CD8-positive, alpha-beta memory T cell (primary cell): ENCODE measurements at regions not wholly inside any gene's neighbourhood (a gene's known extent, or its start where the extent isn't known, plus 50 kb on each side); places are given as distances from the start of the nearest gene placed in this dataset.

Source experiments
- CTCF ChIA-PET: fragments of 350-600 bp; sonication (Branson Sonifier 250); formaldehyde crosslinking; loops from one replicate; lab custom pipeline; 2021; ENCODE audit warnings: antibody characterized with exemption; lab: Charles Lee
- POLR2A ChIA-PET: fragments of 350-600 bp; sonication (Branson Sonifier 250); formaldehyde crosslinking; loops from one replicate; lab custom pipeline; 2021; ENCODE audit warnings: antibody characterized with exemption; lab: Charles Lee
- DNase-seq, 5 donors: peaks; one replicate each; pipeline versions ENCODE4 v3.0.0 to v3.0.0-alpha.2; 2020 to 2022; ENCODE audit warnings: mixed read lengths in 1 of 5
- H3K27ac ChIP-seq: one replicate; pipeline ENCODE4 v1.7.0; 2013; ENCODE audit warnings: low read depth, mild to moderate bottlenecking, low read length, moderate library complexity
- H3K27me3 ChIP-seq: 2 replicates; pipeline ENCODE4 v1.7.0; 2013; ENCODE audit warnings: low read length, mild to moderate bottlenecking; ENCODE audit not compliant: insufficient read depth, poor library complexity, severe bottlenecking
- H3K36me3 ChIP-seq: 2 replicates; pipeline ENCODE4 v1.7.0; 2013; ENCODE audit warnings: mild to moderate bottlenecking, low read length, moderate library complexity; ENCODE audit not compliant: insufficient read depth
- H3K4me1 ChIP-seq: 2 replicates; pipeline ENCODE4 v1.7.0; 2013; ENCODE audit warnings: mild to moderate bottlenecking, low read length, moderate library complexity; ENCODE audit not compliant: insufficient read depth
- H3K4me3 ChIP-seq: 2 replicates; pipeline ENCODE4 v1.7.0; 2013; ENCODE audit warnings: mild to moderate bottlenecking, low read length
- H3K9me3 ChIP-seq: 2 replicates; pipeline ENCODE4 v1.7.0; 2013; ENCODE audit warnings: mild to moderate bottlenecking, low read length
- H3K27ac Mint-ChIP-seq, 8 donors: one replicate each; pipeline ENCODE4 v1.8.0; 2020 to 2021; ENCODE audit warnings: mixed read lengths in 8 of 8, mild to moderate bottlenecking in 6 of 8, inconsistent platforms in 3 of 8, moderate library complexity in 3 of 8
- H3K27me3 Mint-ChIP-seq, 2 donors: one replicate each; pipeline ENCODE4 v1.8.0; 2020 to 2021; ENCODE audit warnings: mixed read lengths in 2 of 2, mild to moderate bottlenecking in 1 of 2, moderate library complexity in 1 of 2
- H3K36me3 Mint-ChIP-seq, 3 donors: one replicate each; pipeline ENCODE4 v1.8.0; 2020 to 2021; ENCODE audit warnings: mixed read lengths in 3 of 3, inconsistent platforms in 1 of 3, mild to moderate bottlenecking in 1 of 3
- H3K4me1 Mint-ChIP-seq, 3 donors: one replicate each; pipeline ENCODE4 v1.8.0; 2020 to 2021; ENCODE audit warnings: mixed read lengths in 3 of 3, inconsistent platforms in 1 of 3, mild to moderate bottlenecking in 1 of 3
- H3K4me3 Mint-ChIP-seq, 7 donors: one replicate each; pipeline ENCODE4 v1.8.0; 2020 to 2021; ENCODE audit warnings: mixed read lengths in 7 of 7, mild to moderate bottlenecking in 6 of 7, moderate library complexity in 4 of 7, inconsistent platforms in 2 of 7
- H3K9me3 Mint-ChIP-seq, 5 donors: one replicate each; pipeline ENCODE4 v1.8.0; 2020 to 2022; ENCODE audit warnings: mixed read lengths in 5 of 5, mild to moderate bottlenecking in 3 of 5, moderate library complexity in 2 of 5, inconsistent platforms in 1 of 5

DNA sequence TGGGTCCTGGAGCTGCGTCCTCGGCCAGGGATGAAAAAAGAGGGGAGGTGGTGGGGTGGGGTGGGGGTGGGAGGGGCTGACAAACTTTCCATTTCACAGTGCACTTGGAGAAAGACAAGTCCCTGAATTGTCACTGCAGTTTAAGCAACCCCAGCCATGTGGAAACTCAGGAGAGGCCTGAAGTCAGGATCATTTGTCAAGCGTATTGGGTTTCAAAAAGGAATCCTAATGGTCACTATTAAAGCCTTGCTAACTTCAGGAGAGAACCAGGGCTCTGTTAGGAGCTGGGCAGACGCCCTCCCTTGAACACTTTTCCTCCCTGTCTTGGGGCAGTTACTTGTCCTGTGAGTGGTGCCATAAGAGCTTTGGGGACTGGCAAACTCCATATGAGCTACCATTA is 159.9 kb downstream of the FNDC1 start:
- POLR2A ChIA-PET = no interaction called here
- no peak for DNase-seq
- Histone ChIP-seq H3K4me1 (no peaks in the 10 kb centered on the region), H3K36me3 (no peaks in the 10 kb centered on the region), H3K27ac (no peak overlapping the region), H3K9me3 (no peaks in the 10 kb centered on the region), H3K4me3 (no peak overlapping the region), H3K27me3 (no peaks in the 10 kb centered on the region)
- Mint-ChIP-seq H3K9me3 (peaks cover 1 to 16% (median 11%) of the 10 kb centered on the region in 5 donors), H3K4me1 (no peaks in the 10 kb centered on the region), H3K4me3 (no peak overlapping the region), H3K27ac (no peak overlapping the region), H3K36me3 (no peaks in the 10 kb centered on the region), H3K27me3 (peaks cover 17 to 46% of the 10 kb centered on the region in 2 donors)
- CTCF ChIA-PET = no interaction called here

DNA sequence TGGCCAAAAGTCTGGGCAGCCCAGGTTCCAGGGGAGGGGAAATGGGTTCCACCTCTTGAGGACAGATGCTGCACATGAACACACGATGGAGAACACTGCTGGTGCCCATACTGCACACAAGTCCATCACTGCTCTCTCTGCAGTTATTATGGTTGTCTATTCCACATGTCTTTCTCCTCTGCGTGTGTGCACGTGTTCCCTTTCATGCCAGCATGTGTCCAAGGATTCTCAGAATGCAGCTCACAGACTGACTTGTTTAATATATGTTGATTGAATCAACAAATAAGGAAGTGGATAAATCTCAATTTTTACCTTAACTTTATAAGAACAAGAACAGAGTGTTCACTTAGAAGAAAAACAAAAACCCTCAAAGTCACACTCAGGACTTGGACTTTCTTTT is 158.9 kb downstream of the FNDC1 start:
- Mint-ChIP-seq H3K4me3 (no peak overlapping the region), H3K27me3 (peaks cover 17 to 41% of the 10 kb centered on the region in 2 donors), H3K9me3 (peaks cover 0 to 7% (median 5%) of the 10 kb centered on the region in 5 donors), H3K36me3 (no peaks in the 10 kb centered on the region), H3K27ac (no peak overlapping the region), H3K4me1 (no peaks in the 10 kb centered on the region)
- DNase-seq = no peak
- Histone ChIP-seq H3K27me3 (no peaks in the 10 kb centered on the region), H3K36me3 (no peaks in the 10 kb centered on the region), H3K4me3 (no peak overlapping the region), H3K9me3 (no peaks in the 10 kb centered on the region), H3K27ac (no peak overlapping the region), H3K4me1 (no peaks in the 10 kb centered on the region)
- POLR2A ChIA-PET = no interaction called here
- CTCF ChIA-PET = no interaction called here

DNA sequence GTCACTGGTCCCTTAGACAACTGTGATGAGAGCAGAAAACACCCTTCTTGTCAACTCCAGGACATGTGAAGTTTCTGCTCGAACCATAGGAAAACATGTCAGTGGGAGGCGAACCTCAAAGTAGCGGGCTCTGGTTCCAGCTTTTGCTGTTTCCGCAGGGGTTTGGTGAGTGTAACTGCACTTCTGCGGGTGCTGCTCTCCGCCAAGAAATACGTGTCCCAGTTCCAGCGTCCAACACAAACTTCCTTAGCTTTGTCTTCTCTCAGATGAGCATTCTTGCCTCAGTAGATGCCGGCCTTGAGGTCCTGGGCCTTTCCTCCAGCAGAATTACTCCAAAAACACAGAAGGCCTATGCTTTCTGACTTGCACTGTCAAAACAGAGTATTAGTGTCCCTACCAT is 156.3 kb downstream of the FNDC1 start:
- POLR2A ChIA-PET = no interaction called here
- H3K4me3 ChIP-seq = no peak overlapping the region
- H3K4me1 ChIP-seq = no peaks in the 10 kb centered on the region
- Mint-ChIP-seq H3K4me3 (no peak overlapping the region), H3K4me1 (no peaks in the 10 kb centered on the region), H3K9me3 (peaks cover 0 to 4% (median 0%) of the 10 kb centered on the region in 5 donors), H3K27ac (no peak overlapping the region), H3K27me3 (peaks cover 17 to 37% of the 10 kb centered on the region in 2 donors), H3K36me3 (no peaks in the 10 kb centered on the region)
- H3K9me3 ChIP-seq = no peaks in the 10 kb centered on the region
- H3K36me3 ChIP-seq = no peaks in the 10 kb centered on the region
- H3K27ac ChIP-seq = no peak overlapping the region
- CTCF ChIA-PET = no interaction called here
- no peak for DNase-seq
- no peaks in the 10 kb centered on the region for H3K27me3 ChIP-seq

DNA sequence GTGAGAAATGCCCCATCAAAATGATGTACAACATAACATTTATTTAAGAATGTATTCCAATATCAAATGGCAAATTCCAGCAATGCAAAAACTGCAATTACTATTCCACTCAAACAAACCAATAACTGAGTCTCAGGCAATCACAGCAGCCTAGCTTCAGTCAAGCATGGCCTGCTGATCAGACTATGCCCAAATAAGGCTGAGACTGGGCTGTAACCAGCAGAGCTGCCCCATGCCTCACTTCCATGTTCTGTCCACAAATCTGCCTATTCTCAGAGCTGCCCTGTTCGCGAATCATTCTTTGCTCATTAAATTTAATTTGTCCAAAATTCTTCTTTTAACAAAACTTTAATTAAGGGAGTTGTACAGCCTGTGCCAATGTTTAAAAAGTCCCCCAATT is 155.4 kb downstream of the FNDC1 start:
- H3K36me3 ChIP-seq = no peaks in the 10 kb centered on the region
- POLR2A ChIA-PET = no interaction called here
- Mint-ChIP-seq H3K27me3 (peaks cover 15 to 32% of the 10 kb centered on the region in 2 donors), H3K36me3 (no peaks in the 10 kb centered on the region), H3K4me1 (no peaks in the 10 kb centered on the region), H3K27ac (no peak overlapping the region), H3K9me3 (peaks cover 0 to 4% (median 0%) of the 10 kb centered on the region in 5 donors), H3K4me3 (no peak overlapping the region)
- no peaks in the 10 kb centered on the region for H3K4me1 ChIP-seq
- H3K27ac ChIP-seq = no peak overlapping the region
- no peaks in the 10 kb centered on the region for H3K27me3 ChIP-seq
- H3K9me3 ChIP-seq = no peaks in the 10 kb centered on the region
- H3K4me3 ChIP-seq = no peak overlapping the region
- no peak for DNase-seq
- CTCF ChIA-PET = no interaction called here
